AG10803 (cell line): ENCODE measurements at regions not wholly inside any gene's neighbourhood (a gene's known extent, or its start where the extent isn't known, plus 50 kb on each side); places are given as distances from the start of the nearest gene placed in this dataset.

ENCODE experiments used
- DNase-seq: peaks from one replicate; pipeline ENCODE4 v3.0.0; 2010; ENCODE audit warnings: low read depth
- H3K4me3 ChIP-seq: 2 replicates; pipeline ENCODE4 v1.5.1; 2011; ENCODE audit warnings: mild to moderate bottlenecking, low read length, control low read depth
- TF ChIP-seq, protein P1 (sequence below): conservative IDR thresholded peaks from 2 replicates; pipeline ENCODE4 v1.5.1; 2011; ENCODE audit warnings: mild to moderate bottlenecking, low read length, control low read depth, inconsistent platforms

DNA sequence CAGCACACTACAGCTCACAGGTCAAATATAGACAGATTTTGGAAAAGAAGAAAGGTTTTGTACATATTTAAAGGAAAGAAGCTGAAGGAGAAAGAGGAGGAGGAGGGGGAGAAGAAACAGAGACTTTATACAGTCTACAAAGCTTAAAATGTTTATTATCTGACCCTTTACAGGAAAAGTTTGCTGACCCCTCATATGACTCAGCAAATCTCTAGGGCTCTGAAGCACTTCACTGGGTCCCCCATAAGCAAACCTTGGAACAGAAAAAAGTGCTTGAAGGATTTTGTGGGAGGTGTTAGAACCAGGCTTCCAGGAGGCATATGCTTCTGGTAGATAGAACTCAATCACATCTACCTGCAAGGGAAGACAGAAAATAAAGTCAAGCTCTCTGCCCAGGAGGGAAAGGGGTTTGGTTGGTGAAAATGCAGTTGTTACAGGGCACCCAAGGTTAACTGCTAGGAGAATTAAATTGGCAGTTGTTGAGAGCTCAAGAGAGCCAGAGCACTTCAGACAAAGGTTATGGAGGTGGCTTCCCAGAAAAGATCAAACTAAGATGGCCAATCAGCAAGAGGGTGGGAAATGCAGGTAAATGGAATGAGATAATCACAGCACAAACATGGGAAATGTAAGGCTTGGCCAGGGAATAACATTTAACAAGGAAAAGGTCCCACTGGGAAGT lies 207.4 kb upstream of the SGK1 start:
- no peak overlapping the region for H3K4me3 ChIP-seq
- DNase-seq, result no peak
- TF ChIP-seq, protein P1, sequence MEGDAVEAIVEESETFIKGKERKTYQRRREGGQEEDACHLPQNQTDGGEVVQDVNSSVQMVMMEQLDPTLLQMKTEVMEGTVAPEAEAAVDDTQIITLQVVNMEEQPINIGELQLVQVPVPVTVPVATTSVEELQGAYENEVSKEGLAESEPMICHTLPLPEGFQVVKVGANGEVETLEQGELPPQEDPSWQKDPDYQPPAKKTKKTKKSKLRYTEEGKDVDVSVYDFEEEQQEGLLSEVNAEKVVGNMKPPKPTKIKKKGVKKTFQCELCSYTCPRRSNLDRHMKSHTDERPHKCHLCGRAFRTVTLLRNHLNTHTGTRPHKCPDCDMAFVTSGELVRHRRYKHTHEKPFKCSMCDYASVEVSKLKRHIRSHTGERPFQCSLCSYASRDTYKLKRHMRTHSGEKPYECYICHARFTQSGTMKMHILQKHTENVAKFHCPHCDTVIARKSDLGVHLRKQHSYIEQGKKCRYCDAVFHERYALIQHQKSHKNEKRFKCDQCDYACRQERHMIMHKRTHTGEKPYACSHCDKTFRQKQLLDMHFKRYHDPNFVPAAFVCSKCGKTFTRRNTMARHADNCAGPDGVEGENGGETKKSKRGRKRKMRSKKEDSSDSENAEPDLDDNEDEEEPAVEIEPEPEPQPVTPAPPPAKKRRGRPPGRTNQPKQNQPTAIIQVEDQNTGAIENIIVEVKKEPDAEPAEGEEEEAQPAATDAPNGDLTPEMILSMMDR, result no peak

DNA sequence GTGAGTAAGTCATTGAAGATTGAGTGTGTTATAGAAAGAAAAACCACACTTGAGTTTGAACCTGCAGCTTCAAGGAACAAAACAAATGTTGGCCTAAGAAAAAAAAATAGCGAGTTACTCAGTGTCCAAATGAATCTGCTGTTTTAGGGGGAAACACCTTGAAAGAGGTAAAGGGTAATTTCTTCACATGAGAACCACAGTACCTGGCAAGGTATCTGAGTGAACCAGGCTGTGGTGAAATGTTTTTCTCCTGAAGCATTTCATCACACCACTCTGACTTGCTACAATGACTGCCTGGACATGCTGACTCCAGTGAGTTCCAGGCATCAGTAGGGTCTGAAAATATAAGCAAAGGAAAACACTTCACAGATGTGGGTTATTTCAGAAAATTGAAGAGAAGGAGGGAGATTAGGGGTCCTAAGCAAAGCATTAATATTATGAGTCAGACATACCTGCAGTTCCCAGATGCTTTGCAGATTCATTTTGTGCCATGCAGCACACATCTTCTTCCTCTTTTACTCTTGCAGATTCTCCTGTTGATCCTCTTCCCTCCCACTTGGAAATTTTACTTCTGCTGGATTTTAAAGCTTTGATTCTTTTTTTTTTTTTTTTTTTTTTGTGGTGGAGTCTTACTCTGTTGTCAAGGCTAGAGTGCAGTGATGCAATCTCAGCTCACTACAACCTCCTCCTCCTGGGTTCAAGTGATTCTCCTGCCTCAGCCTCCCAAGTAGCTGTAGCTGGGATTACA lies 206.2 kb upstream of the SGK1 start:
- DNase-seq, result no peak
- TF ChIP-seq, protein P1, result no peak
- no peak overlapping the region for H3K4me3 ChIP-seq

DNA sequence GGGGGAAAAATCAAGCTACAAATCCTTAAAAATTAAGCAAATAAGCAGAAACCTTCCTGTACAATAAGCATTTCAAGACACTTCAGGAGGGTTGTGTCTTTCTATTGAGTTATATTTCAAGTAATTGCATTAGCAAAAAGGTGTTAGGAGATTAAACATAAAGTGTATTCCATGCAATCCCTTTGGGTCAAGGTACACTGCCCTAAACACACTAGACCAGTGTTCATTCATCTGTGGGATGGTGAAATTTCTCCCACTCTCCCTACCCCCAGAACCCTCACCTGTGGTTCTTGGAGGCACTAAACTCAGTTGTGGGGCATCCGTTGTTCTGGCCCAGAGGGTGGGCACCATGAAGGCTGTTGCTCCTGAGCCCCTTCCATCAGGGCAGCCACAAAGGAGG lies 205.1 kb upstream of the SGK1 start:
- TF ChIP-seq, protein P1, result no peak
- DNase-seq, result no peak
- H3K4me3 ChIP-seq, result no peak overlapping the region

DNA sequence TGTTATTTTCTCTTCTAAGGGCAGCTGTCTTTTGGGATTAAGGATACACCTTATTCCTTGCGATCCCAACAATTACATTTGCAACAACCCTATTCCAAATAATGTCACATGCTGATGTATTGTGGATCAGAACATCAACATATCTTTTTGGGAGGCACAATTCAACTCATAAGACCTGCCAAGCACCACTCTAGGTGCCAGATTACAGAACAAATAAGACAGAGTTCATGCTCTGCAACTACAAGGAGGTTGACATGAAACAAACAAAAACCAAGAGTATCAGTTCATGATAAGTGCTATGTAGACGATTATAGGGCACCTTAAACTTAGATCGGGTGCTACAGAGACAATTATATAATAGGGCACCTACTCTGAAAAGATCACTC lies 203.2 kb upstream of the SGK1 start:
- TF ChIP-seq, protein P1, result no peak
- DNase-seq, result no peak
- H3K4me3 ChIP-seq, result no peak overlapping the region

DNA sequence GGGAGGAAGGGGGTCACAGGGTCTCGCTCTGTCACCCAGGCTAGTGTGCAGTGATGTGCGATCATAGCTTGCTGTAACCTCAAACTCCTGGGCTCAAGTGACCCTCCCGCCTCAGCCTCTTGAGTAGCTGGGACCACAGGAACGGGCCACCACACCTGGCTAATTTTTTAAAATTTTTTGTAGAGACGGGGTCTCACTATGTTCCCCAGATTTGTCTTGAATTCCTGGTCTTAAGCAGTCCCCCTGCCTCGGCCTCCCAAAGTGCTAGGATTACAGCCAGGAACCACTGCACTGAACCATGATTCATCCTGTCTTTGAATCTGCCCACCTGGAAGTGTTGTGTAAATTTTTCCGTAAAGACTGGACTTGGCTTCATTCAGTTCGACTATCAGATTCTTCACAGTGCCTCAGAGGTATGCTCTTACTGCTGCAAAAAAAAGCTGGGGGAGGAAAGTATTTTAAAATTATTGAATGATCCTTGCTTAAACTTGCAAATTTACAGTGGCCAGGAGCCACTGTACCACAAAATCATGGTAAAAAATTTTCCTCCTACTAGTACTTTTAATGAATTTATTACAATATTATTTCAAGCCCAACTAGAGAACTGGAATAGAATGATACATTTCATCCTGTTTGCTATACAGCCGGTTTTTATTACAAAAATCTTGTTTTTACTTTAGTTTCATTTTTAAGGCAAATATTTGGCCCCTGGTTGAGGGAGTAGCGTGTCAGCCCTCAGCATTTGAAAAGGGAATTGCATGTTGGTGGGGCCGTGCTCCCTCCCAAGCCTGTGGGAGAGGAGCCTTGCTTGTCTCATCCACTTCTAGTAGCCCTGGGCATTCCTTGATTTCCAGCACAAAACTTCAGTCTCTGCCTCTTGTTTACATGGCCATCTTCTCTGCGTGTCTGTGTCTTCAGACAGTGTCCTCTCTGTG lies 202.5 kb upstream of the SGK1 start:
- peak; percentile 40 for DNase-seq
- H3K4me3 ChIP-seq, result no peak overlapping the region; the same call in 1 of the 2 replicates
- TF ChIP-seq, protein P1, result no peak

DNA sequence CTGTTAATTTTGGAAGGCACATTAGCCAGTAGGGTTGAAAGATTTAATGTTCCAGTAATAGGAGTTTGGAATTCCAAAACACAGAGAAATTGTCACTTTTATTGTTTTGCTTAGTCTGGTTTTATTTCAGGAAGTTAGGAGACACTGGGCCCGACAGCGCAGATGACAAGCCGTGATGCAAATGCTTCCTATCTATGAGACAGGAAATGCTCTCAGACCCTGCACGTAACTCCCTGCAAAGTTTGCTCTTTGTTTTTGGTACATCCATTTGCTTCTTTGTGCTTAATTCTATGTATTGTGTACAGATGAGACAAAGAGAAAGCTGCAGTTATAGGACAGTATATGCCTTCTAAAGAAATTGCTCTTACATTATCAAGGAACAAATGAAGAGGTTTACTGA lies 201.6 kb upstream of the SGK1 start:
- H3K4me3 ChIP-seq, result no peak overlapping the region
- DNase-seq, result no peak
- TF ChIP-seq, protein P1, result no peak
